Sigmoid colon (tissue), 4 donors: ENCODE measurements at regions not wholly inside any gene's neighbourhood (a gene's known extent, or its start where the extent isn't known, plus 50 kb on each side); places are given as distances from the start of the nearest gene placed in this dataset.

Experiments used
- CTCF ChIP-seq, 4 experiments: fragments of 450-650 bp in 3 of 4; fragments of 200-600 bp in 1 of 4; IDR thresholded peaks; one replicate each; pipeline ENCODE4 v1.5.1; 2016 to 2019; ENCODE audit warnings: antibody characterized with exemption in 4 of 4, mild to moderate bottlenecking in 3 of 4, moderate library complexity in 2 of 4
- POLR2AphosphoS5 ChIP-seq, 4 donors: sonication (generic); formaldehyde crosslinking; IDR thresholded peaks; one replicate each; pipeline ENCODE4 v1.6.1; 2017; ENCODE audit warnings: antibody characterized with exemption in 4 of 4

DNA sequence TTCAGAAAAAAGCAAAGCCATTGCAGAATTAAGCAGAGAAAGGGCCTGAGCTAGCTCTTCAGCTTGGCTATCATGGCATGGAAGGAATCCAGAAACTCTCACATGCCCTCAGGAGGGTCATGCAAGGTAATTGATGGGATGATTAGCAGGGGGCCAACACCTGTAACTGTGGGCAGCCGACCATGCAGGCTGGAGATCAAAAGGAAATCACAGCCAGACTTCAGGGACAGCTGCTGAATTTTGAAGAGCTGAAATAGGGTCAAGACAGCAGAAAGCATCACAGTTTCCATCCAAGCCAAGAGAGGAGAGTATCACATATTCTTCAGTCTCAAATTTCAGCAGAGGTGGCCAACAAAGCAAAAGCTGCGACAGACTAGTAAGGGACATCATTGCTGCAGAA is 239.6 kb upstream of the STEAP1 start:
- no peak for TF ChIP-seq CTCF (IDR thresholded peaks at IDR 0.05)
- TF ChIP-seq POLR2AphosphoS5 (IDR thresholded peaks at IDR 0.05): no peak
